ENCODE measurements at regions not wholly inside any gene's neighbourhood (a gene's known extent, or its start where the extent isn't known, plus 50 kb on each side); places are given as distances from the start of the nearest gene placed in this dataset.

- peaks cover 15% of the 10 kb centered on the region for H3K27me3 Mint-ChIP-seq (ENCODE audit: low read depth)
- TF ChIP-seq, protein P1, sequence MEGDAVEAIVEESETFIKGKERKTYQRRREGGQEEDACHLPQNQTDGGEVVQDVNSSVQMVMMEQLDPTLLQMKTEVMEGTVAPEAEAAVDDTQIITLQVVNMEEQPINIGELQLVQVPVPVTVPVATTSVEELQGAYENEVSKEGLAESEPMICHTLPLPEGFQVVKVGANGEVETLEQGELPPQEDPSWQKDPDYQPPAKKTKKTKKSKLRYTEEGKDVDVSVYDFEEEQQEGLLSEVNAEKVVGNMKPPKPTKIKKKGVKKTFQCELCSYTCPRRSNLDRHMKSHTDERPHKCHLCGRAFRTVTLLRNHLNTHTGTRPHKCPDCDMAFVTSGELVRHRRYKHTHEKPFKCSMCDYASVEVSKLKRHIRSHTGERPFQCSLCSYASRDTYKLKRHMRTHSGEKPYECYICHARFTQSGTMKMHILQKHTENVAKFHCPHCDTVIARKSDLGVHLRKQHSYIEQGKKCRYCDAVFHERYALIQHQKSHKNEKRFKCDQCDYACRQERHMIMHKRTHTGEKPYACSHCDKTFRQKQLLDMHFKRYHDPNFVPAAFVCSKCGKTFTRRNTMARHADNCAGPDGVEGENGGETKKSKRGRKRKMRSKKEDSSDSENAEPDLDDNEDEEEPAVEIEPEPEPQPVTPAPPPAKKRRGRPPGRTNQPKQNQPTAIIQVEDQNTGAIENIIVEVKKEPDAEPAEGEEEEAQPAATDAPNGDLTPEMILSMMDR (IDR thresholded peaks at IDR 0.05; ENCODE audit: unreplicated experiment in 3 of 3), result no peak
Observed at GRCh38 chr10:71141528-71141927, 70.8 kb upstream of the UNC5B start.

GRCh38 chr10:71143170-71143569, 69.2 kb upstream of the UNC5B start:
- Mint-ChIP-seq H3K27me3 (ENCODE audit: low read depth) (peaks cover 15% of the 10 kb centered on the region), H3K4me1 (peaks cover 6% of the 10 kb centered on the region), H3K9me3 (no peaks in the 10 kb centered on the region), H3K27ac (no peak overlapping the region), H3K36me3 (ENCODE audit: low read depth) (no peaks in the 10 kb centered on the region), H3K4me3 (no peak overlapping the region)
- TF ChIP-seq, protein P1 (IDR thresholded peaks at IDR 0.05; ENCODE audit: unreplicated experiment in 3 of 3), result no peak

More at GRCh38 chr10:71141528-71141927, 70.8 kb upstream of the UNC5B start:
- no peak overlapping the region for H3K27ac Mint-ChIP-seq
- H3K4me1 Mint-ChIP-seq, result peaks cover 14% of the 10 kb centered on the region
- no peak overlapping the region for H3K4me3 Mint-ChIP-seq
- H3K9me3 Mint-ChIP-seq, result no peaks in the 10 kb centered on the region
- no peaks in the 10 kb centered on the region for H3K36me3 Mint-ChIP-seq (ENCODE audit: low read depth)

DNA sequence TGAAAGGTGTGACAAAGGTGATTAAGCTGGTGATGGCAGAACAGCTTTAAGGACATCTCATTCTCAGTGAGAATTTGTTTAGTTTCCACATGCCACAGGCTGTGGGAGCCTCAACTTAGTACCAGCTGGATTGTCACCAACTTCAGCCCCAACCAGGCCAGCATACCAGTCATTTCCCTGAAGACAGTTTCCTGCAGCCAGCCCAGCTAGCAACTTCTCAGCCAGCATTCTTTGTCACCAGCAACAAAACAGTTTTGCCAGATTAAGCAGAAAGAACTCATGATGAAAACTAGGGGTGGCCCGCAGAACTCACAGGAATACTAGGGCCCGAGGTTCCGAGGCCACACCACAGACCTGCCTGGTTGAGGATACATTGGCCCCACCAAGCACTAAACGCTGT, 68.8 kb upstream of the UNC5B start:
- TF ChIP-seq, protein P1 (IDR thresholded peaks at IDR 0.05; ENCODE audit: unreplicated experiment in 3 of 3), result no peak
- H3K4me3 Mint-ChIP-seq, result no peak overlapping the region

DNA sequence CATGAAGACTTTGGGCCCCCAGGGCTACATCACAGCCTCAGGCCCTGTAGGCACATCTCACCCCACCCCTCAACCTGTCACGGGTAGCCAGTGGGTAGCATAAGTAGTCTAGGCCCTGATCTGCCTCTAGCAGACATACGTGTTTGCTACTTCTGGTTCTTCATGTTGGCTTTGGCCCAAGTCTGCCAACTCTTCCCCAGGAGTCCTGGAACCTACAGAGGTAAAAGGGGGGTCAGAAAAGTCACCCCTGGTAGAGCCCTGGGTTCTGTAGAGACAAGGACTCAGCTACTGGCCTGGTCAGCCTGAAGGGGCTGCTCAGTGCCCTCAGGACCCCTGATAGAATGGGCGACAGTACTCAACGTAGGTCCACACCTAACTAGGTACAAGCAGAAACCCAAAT, 67.5 kb upstream of the UNC5B start:
- TF ChIP-seq, protein P1 (IDR thresholded peaks at IDR 0.05; ENCODE audit: unreplicated experiment in 3 of 3), result no peak
- Mint-ChIP-seq H3K27me3 (ENCODE audit: low read depth) (peaks cover 9% of the 10 kb centered on the region), H3K4me1 (no peaks in the 10 kb centered on the region), H3K27ac (no peak overlapping the region), H3K36me3 (ENCODE audit: low read depth) (no peaks in the 10 kb centered on the region), H3K4me3 (no peak overlapping the region), H3K9me3 (no peaks in the 10 kb centered on the region)

More for the DNA sequence above, 68.8 kb upstream of the UNC5B start:
- Mint-ChIP-seq H3K36me3 (ENCODE audit: low read depth) (no peaks in the 10 kb centered on the region), H3K9me3 (no peaks in the 10 kb centered on the region), H3K4me1 (peaks cover 1% of the 10 kb centered on the region), H3K27me3 (ENCODE audit: low read depth) (peaks cover 11% of the 10 kb centered on the region), H3K27ac (no peak overlapping the region)

DNA sequence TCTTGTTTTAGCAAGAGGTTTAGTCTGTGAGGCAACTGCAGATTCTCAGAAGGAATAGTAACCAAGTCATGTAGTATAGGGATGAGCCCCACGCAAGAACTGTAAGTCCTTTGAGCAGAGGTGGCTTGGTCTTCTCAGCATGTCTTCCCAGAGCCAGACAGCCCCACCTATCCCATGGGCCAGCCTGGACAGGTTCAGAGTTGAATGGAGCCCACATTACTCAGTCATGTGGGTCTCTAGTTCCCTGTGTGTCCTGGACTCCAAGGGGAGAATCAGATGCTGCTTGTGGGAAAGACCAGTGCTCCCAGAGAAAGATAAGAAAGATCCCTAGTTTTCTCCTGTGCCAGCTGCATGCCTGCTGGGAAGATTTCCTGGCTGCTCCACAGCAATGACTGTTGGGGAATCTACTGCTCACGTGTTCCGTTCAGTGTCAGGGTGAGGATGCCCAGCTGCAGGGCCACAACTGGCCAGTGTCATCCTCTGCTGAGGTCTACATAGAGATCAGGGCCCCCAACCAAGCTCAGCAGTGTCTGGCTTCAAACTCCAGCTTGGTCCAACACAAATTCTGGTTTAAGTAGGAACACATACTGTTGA, 66.9 kb upstream of the UNC5B start:
- Mint-ChIP-seq H3K9me3 (no peaks in the 10 kb centered on the region), H3K4me1 (no peaks in the 10 kb centered on the region), H3K36me3 (ENCODE audit: low read depth) (no peaks in the 10 kb centered on the region), H3K27me3 (ENCODE audit: low read depth) (peaks cover 8% of the 10 kb centered on the region), H3K4me3 (no peak overlapping the region), H3K27ac (no peak overlapping the region)
- TF ChIP-seq, protein P1 (IDR thresholded peaks at IDR 0.05; ENCODE audit: unreplicated experiment in 3 of 3), result no peak

DNA sequence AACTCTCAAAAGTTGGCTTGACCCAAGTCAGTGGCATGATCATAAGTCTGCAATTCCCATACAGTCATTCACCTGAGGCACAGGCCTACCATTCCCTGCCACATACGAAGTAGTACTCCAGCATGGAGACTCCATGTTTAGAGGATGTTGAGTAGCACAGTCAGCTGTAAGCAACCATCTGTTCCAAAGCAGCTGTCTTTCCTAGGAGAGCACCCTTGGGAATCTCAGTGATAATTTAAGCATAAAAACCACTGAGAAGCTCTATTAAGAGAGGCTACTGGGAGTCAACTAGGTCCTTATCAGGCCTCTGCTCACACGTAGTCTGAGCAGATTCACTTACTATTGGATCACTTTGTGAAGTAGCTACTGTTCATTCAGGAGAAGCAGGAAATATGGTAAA, 61.6 kb upstream of the UNC5B start:
- TF ChIP-seq, protein P1 (IDR thresholded peaks at IDR 0.05; ENCODE audit: unreplicated experiment in 3 of 3), result no peak
- H3K4me1 Mint-ChIP-seq, result peaks cover 7% of the 10 kb centered on the region
- H3K36me3 Mint-ChIP-seq (ENCODE audit: low read depth), result no peaks in the 10 kb centered on the region
- no peaks in the 10 kb centered on the region for H3K9me3 Mint-ChIP-seq
- H3K4me3 Mint-ChIP-seq, result no peak overlapping the region
- no peak overlapping the region for H3K27ac Mint-ChIP-seq
- H3K27me3 Mint-ChIP-seq (ENCODE audit: low read depth), result no peaks in the 10 kb centered on the region
